ENCODE measurements at regions not wholly inside any gene's neighbourhood (a gene's known extent, or its start where the extent isn't known, plus 50 kb on each side); places are given as distances from the start of the nearest gene placed in this dataset.

DNA sequence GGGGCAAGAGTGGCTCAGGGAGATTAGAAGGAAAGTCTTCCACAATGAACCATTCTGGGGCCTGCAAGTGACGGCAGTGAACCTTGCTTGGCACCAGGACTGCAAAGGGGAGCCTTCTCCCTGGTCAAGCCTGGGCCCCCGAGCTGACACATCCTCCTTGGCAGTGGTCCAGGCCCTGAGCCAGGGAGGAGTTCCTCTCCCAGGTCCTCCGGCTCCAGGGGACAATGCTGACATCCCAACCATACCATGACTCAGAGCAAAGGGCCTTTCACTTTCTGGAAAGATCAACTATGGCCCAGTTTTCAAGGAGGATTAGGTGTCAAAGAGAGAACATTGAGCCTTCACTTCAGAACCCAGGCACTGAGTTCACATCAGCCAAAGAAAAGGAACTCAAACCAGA lies 756.5 kb upstream of the TBX3 start:
- Histone ChIP-seq H3K27ac (ENCODE audit: insufficient read depth, low read length) (no peak overlapping the region), H3K4me3 (replicated peaks in 1 of 4; ENCODE audit: control extremely low read depth in 1 of 4, insufficient read depth in 1 of 4, low read depth in 3 of 4, low read length in 4 of 4) (no peak overlapping the region), H3K9ac (ENCODE audit: insufficient read depth, low read length) (no peak overlapping the region), H2AFZ (ENCODE audit: low read length) (no peak overlapping the region), H3K9me3 (ENCODE audit: control insufficient read depth, insufficient read depth, low read depth, low read length) (no peaks in the 10 kb centered on the region), H3K4me1 (ENCODE audit: control insufficient read depth, extremely low read depth, insufficient read depth, low read length) (no peaks in the 10 kb centered on the region), H3K36me3 (ENCODE audit: control insufficient read depth, insufficient read depth, low read length) (no peaks in the 10 kb centered on the region), H3K4me2 (ENCODE audit: extremely low read depth, insufficient read depth, low read length) (peak overlapping the region; percentile 1), H4K20me1 (ENCODE audit: control insufficient read depth, extremely low read depth, insufficient read depth, low read length) (no peaks in the 10 kb centered on the region), H3K79me2 (ENCODE audit: control insufficient read depth, insufficient read depth, low read length) (no peaks in the 10 kb centered on the region), H3K27me3 (ENCODE audit: control insufficient read depth, insufficient read depth, low read length) (no peaks in the 10 kb centered on the region)
- DNase-seq (ENCODE audit: low read depth in 2 of 2): peak; percentile 63 to 66
- TF ChIP-seq CTCF (conservative IDR thresholded peaks at IDR 0.05 in 1 of 2, IDR thresholded peaks at IDR 0.05 in 1 of 2; ENCODE audit: low read depth in 1 of 2, low read length in 2 of 2) (no peak), EZH2 (IDR thresholded peaks at IDR 0.05; ENCODE audit: low read length, missing control alignments) (no peak)

- no peak overlapping the region for H2AFZ ChIP-seq (ENCODE audit: low read length)
- H3K4me1 ChIP-seq (ENCODE audit: control insufficient read depth, extremely low read depth, insufficient read depth, low read length): no peaks in the 10 kb centered on the region
- no peak overlapping the region for H3K27ac ChIP-seq (ENCODE audit: insufficient read depth, low read length)
- no peaks in the 10 kb centered on the region for H3K79me2 ChIP-seq (ENCODE audit: control insufficient read depth, insufficient read depth, low read length)
- H3K27me3 ChIP-seq (ENCODE audit: control insufficient read depth, insufficient read depth, low read length): no peaks in the 10 kb centered on the region
- H3K36me3 ChIP-seq (ENCODE audit: control insufficient read depth, insufficient read depth, low read length): no peaks in the 10 kb centered on the region
- no peak overlapping the region for H3K4me2 ChIP-seq (ENCODE audit: extremely low read depth, insufficient read depth, low read length)
- no peak overlapping the region for H3K4me3 ChIP-seq (replicated peaks in 1 of 4; ENCODE audit: control extremely low read depth in 1 of 4, insufficient read depth in 1 of 4, low read depth in 3 of 4, low read length in 4 of 4)
- no peak for TF ChIP-seq EZH2 (IDR thresholded peaks at IDR 0.05; ENCODE audit: low read length, missing control alignments)
- no peak for TF ChIP-seq CTCF (conservative IDR thresholded peaks at IDR 0.05 in 1 of 2, IDR thresholded peaks at IDR 0.05 in 1 of 2; ENCODE audit: low read depth in 1 of 2, low read length in 2 of 2)
- H4K20me1 ChIP-seq (ENCODE audit: control insufficient read depth, extremely low read depth, insufficient read depth, low read length): no peaks in the 10 kb centered on the region
- no peak overlapping the region for H3K9ac ChIP-seq (ENCODE audit: insufficient read depth, low read length)
- no peaks in the 10 kb centered on the region for H3K9me3 ChIP-seq (ENCODE audit: control insufficient read depth, insufficient read depth, low read depth, low read length)
- DNase-seq (ENCODE audit: low read depth in 2 of 2): no peak
These were observed 755.1 kb upstream of the TBX3 start for GRCh38 chr12:115439008-115439601.

- no peaks in the 10 kb centered on the region for H4K20me1 ChIP-seq (ENCODE audit: control insufficient read depth, extremely low read depth, insufficient read depth, low read length)
- H3K4me1 ChIP-seq (ENCODE audit: control insufficient read depth, extremely low read depth, insufficient read depth, low read length): no peaks in the 10 kb centered on the region
- no peak overlapping the region for H3K27ac ChIP-seq (ENCODE audit: insufficient read depth, low read length)
- no peak overlapping the region for H3K4me2 ChIP-seq (ENCODE audit: extremely low read depth, insufficient read depth, low read length)
- H3K4me3 ChIP-seq (replicated peaks in 1 of 4; ENCODE audit: control extremely low read depth in 1 of 4, insufficient read depth in 1 of 4, low read depth in 3 of 4, low read length in 4 of 4): no peak overlapping the region
- no peaks in the 10 kb centered on the region for H3K9me3 ChIP-seq (ENCODE audit: control insufficient read depth, insufficient read depth, low read depth, low read length)
- no peak for DNase-seq (ENCODE audit: low read depth in 2 of 2)
- TF ChIP-seq CTCF (conservative IDR thresholded peaks at IDR 0.05 in 1 of 2, IDR thresholded peaks at IDR 0.05 in 1 of 2; ENCODE audit: low read depth in 1 of 2, low read length in 2 of 2) (no peak), EZH2 (IDR thresholded peaks at IDR 0.05; ENCODE audit: low read length, missing control alignments) (no peak)
- no peak overlapping the region for H3K9ac ChIP-seq (ENCODE audit: insufficient read depth, low read length)
- no peaks in the 10 kb centered on the region for H3K27me3 ChIP-seq (ENCODE audit: control insufficient read depth, insufficient read depth, low read length)
- no peaks in the 10 kb centered on the region for H3K36me3 ChIP-seq (ENCODE audit: control insufficient read depth, insufficient read depth, low read length)
- no peaks in the 10 kb centered on the region for H3K79me2 ChIP-seq (ENCODE audit: control insufficient read depth, insufficient read depth, low read length)
- no peak overlapping the region for H2AFZ ChIP-seq (ENCODE audit: low read length)
These were observed 754.3 kb upstream of the TBX3 start for GRCh38 chr12:115438314-115438713.

Measured in fibroblast of lung (primary cell).